ENCODE measurements at regions not wholly inside any gene's neighbourhood (a gene's known extent, or its start where the extent isn't known, plus 50 kb on each side); places are given as distances from the start of the nearest gene placed in this dataset.

- DNase-seq, result no peak
These were observed 884.7 kb downstream of the BRD1 start for GRCh38 chr22:48942698-48943566.

- no peak for DNase-seq
These were observed 885.6 kb downstream of the BRD1 start for GRCh38 chr22:48941903-48942575.

GRCh38 chr22:48941033-48941902 is 886.4 kb downstream of the BRD1 start:
- DNase-seq, result no peak

GRCh38 chr22:48940266-48941032 is 887.2 kb downstream of the BRD1 start:
- DNase-seq, result no peak

- DNase-seq, result no peak
These were observed 888.0 kb downstream of the BRD1 start for GRCh38 chr22:48939441-48940265.

- DNase-seq, result no peak
These were observed 888.9 kb downstream of the BRD1 start for GRCh38 chr22:48938741-48939140.

GRCh38 chr22:48937032-48937639 is 890.5 kb downstream of the BRD1 start:
- DNase-seq, result no peak

- no peak for DNase-seq
These were observed 891.3 kb downstream of the BRD1 start for GRCh38 chr22:48936391-48936790.

- DNase-seq, result no peak
These were observed 893.2 kb downstream of the BRD1 start for GRCh38 chr22:48934446-48934845.

- no peak for DNase-seq
These were observed 896.2 kb downstream of the BRD1 start for GRCh38 chr22:48931452-48931851.

GRCh38 chr22:48929276-48929790 is 898.3 kb downstream of the BRD1 start:
- DNase-seq, result no peak

GRCh38 chr22:48927591-48927990 is 900.1 kb downstream of the BRD1 start:
- no peak for DNase-seq

- DNase-seq, result no peak
These were observed 901.0 kb downstream of the BRD1 start for GRCh38 chr22:48926643-48927042.

- no peak for DNase-seq
These were observed 901.5 kb downstream of the BRD1 start for GRCh38 chr22:48926136-48926535.

GRCh38 chr22:48925450-48925849 is 902.2 kb downstream of the BRD1 start:
- no peak for DNase-seq

- no peak for DNase-seq
These were observed 903.7 kb downstream of the BRD1 start for GRCh38 chr22:48923996-48924395.

GRCh38 chr22:48923165-48923865 is 904.4 kb downstream of the BRD1 start:
- no peak for DNase-seq

GRCh38 chr22:48921411-48921903 is 906.2 kb downstream of the BRD1 start:
- DNase-seq, result no peak

- no peak for DNase-seq
These were observed 906.9 kb downstream of the BRD1 start for GRCh38 chr22:48920776-48921241.

Measured in hematopoietic multipotent progenitor cell treated with erythropoietin and hydrocortisone succinate and interleukin-3 and kit ligand, for 6 days (in vitro differentiated cells).